Activated CD4-positive, alpha-beta T cell treated with anti-CD3 and anti-CD28 coated beads for 48 hours (primary cell): ENCODE measurements at regions not wholly inside any gene's neighbourhood (a gene's known extent, or its start where the extent isn't known, plus 50 kb on each side); places are given as distances from the start of the nearest gene placed in this dataset.
"Not testable (repeated sequence)": the region's sequence is repeated elsewhere in the genome, so short reads cannot be mapped to it uniquely, and the experiment has no call there.

ENCODE experiments used
- DNase-seq: peaks from one replicate; pipeline ENCODE4 v3.0.0-alpha.2; 2020

- DNase-seq, result no peak
Observed at GRCh38 chr16:25431472-25431871, 173.8 kb upstream of the ZKSCAN2 start.

GRCh38 chr16:25426829-25427228 lies 169.2 kb upstream of the ZKSCAN2 start:
- no peak for DNase-seq

GRCh38 chr16:25419681-25420080 lies 162.0 kb upstream of the ZKSCAN2 start:
- no peak for DNase-seq

GRCh38 chr16:25419153-25419552 lies 161.5 kb upstream of the ZKSCAN2 start:
- DNase-seq, result no peak

GRCh38 chr16:25416002-25416401 lies 158.4 kb upstream of the ZKSCAN2 start:
- no peak for DNase-seq

GRCh38 chr16:25413975-25414374 lies 156.3 kb upstream of the ZKSCAN2 start:
- no peak for DNase-seq

GRCh38 chr16:25413133-25413532 lies 155.5 kb upstream of the ZKSCAN2 start:
- no peak for DNase-seq

GRCh38 chr16:25411396-25412081 lies 153.9 kb upstream of the ZKSCAN2 start:
- DNase-seq, result no peak

- DNase-seq, result no peak
Observed at GRCh38 chr16:25403852-25404251, 146.2 kb upstream of the ZKSCAN2 start.

- DNase-seq, result no peak
Observed at GRCh38 chr16:25395528-25395927, 137.9 kb upstream of the ZKSCAN2 start.

GRCh38 chr16:25390761-25391160 lies 133.1 kb upstream of the ZKSCAN2 start:
- peak; percentile 10 for DNase-seq

- no peak for DNase-seq
Observed at GRCh38 chr16:25374556-25374955, 116.9 kb upstream of the ZKSCAN2 start.

- DNase-seq, result no peak
Observed at GRCh38 chr16:25372716-25373115, 115.1 kb upstream of the ZKSCAN2 start.

GRCh38 chr16:25371342-25371741 lies 113.7 kb upstream of the ZKSCAN2 start:
- no peak for DNase-seq

- no peak for DNase-seq
Observed at GRCh38 chr16:25370541-25370940, 112.9 kb upstream of the ZKSCAN2 start.

- DNase-seq, result no peak
Observed at GRCh38 chr16:25367773-25368524, 110.3 kb upstream of the ZKSCAN2 start.

GRCh38 chr16:25366078-25366477 lies 108.4 kb upstream of the ZKSCAN2 start:
- DNase-seq, result no peak

- DNase-seq, result not testable (repeated sequence)
Observed at GRCh38 chr16:25359516-25359915, 101.9 kb upstream of the ZKSCAN2 start.

- DNase-seq, result no peak
Observed at GRCh38 chr16:25344006-25344405, 86.4 kb upstream of the ZKSCAN2 start.

- no peak for DNase-seq
Observed at GRCh38 chr16:25340973-25341372, 83.3 kb upstream of the ZKSCAN2 start.

GRCh38 chr16:25317732-25318316 lies 60.2 kb upstream of the ZKSCAN2 start:
- no peak for DNase-seq

- no peak for DNase-seq
Observed at GRCh38 chr16:25311950-25312349, 54.3 kb upstream of the ZKSCAN2 start.

- no peak for DNase-seq
Observed at GRCh38 chr16:25311039-25311438, 53.4 kb upstream of the ZKSCAN2 start.
